ENCODE measurements at regions not wholly inside any gene's neighbourhood (a gene's known extent, or its start where the extent isn't known, plus 50 kb on each side); places are given as distances from the start of the nearest gene placed in this dataset.

- TF ChIP-seq CTCF (IDR thresholded peaks at IDR 0.05): no peak
- TF ChIP-seq POLR2AphosphoS5 (IDR thresholded peaks at IDR 0.05): no peak
- no peak for TF ChIP-seq EP300 (IDR thresholded peaks at IDR 0.05; ENCODE audit: low read depth)
- TF ChIP-seq POLR2A (IDR thresholded peaks at IDR 0.05): no peak
- Histone ChIP-seq H3K4me1 (peaks cover 9 to 14% (median 11%) of the 10 kb centered on the region in 4 donors), H3K27me3 (no peaks in the 10 kb centered on the region), H3K4me3 (no peak overlapping the region), H3K36me3 (no peaks in the 10 kb centered on the region), H3K9me3 (no peaks in the 10 kb centered on the region), H3K27ac (no peak overlapping the region)
- in situ Hi-C loops (cut with MboI; ENCODE audit: low pct_ligation_motif_present in 1 of 4, low pct_unique_long_range_greater_than_20kb in 1 of 4, low sequenced_read_pairs in 3 of 4) (no loop called here), intact Hi-C loops (cut with DNase I; ENCODE audit: low total_unique reads) (no loop called here)
- DNase-seq: no peak
Measured at GRCh38 chr1:168949672-168950071, 156.8 kb upstream of the ATP1B1 start.

DNA sequence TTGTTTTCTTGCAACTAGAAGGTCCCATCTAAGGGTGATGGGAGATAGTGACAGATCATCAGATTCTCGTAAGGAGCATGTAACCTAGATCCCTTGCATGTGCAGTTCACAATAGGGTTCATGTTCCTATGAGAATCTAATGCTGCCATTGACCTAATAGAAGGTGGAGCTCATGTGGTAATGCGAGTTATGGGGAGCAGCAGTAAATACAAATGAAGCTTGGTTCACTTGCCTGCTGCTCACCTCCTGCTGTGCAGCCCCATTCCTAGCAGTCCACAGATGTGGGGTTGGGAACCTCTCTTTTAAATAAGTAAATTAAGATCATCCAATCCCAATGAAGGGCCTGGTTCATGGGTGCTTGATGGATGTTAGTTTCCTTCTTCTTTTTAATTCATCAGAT, 148.7 kb upstream of the ATP1B1 start:
- in situ Hi-C loops (cut with MboI; ENCODE audit: low pct_ligation_motif_present in 1 of 4, low pct_unique_long_range_greater_than_20kb in 1 of 4, low sequenced_read_pairs in 3 of 4): no loop called here
- no peak for TF ChIP-seq CTCF (IDR thresholded peaks at IDR 0.05)
- TF ChIP-seq POLR2AphosphoS5 (IDR thresholded peaks at IDR 0.05): no peak
- TF ChIP-seq EP300 (IDR thresholded peaks at IDR 0.05; ENCODE audit: low read depth): no peak
- TF ChIP-seq POLR2A (IDR thresholded peaks at IDR 0.05): no peak
- Histone ChIP-seq H3K4me3 (no peak overlapping the region), H3K9me3 (no peaks in the 10 kb centered on the region), H3K27me3 (no peaks in the 10 kb centered on the region), H3K36me3 (no peaks in the 10 kb centered on the region), H3K4me1 (peaks cover 0 to 6% (median 0%) of the 10 kb centered on the region in 4 donors), H3K27ac (no peak overlapping the region)
- no peak for DNase-seq
- intact Hi-C loops (cut with DNase I; ENCODE audit: low total_unique reads): no loop called here
- WGBS, 2 donors (ENCODE audit: low coverage in 1 of 2): 80 to 94% methylated on average over 1 to 2 of the region's 2 CpGs

DNA sequence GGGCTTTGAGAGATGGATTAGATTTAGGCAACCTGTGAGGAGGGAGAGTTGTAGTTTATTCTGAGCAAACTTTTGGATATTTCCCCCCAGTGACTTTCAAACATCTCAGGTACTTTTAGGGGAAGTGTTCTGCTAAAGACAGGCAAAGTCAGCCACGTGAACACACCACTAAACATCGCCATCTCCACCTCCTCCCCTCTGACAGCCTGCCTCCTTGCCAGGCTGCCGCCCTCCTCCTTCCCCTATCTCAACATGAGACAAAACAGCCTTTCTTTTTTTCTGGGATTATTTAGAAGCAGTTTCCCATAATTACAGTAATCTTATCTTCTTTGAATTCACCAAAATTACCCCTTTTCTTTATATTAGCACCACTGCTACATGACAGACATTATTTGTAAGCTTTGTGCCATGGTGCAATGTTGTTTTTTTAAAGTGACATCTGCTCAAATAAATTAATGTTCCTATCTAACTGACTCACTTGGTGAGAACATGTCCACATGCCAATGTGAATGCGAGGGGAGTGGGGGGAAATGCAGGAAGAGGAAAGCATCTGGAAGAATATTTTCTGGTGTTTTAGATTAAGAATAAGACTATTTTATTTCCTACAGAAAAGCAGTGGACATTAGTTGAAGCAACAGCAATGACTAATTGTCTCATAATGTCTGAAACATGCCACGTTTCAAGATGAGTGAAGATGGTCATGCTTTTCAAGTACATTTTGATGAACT, 147.8 kb upstream of the ATP1B1 start:
- H3K4me1 ChIP-seq: peaks cover 0 to 6% (median 0%) of the 10 kb centered on the region in 4 donors
- no peak for TF ChIP-seq POLR2AphosphoS5 (IDR thresholded peaks at IDR 0.05)
- TF ChIP-seq EP300 (IDR thresholded peaks at IDR 0.05; ENCODE audit: low read depth): no peak
- TF ChIP-seq POLR2A (IDR thresholded peaks at IDR 0.05): no peak
- no peak for TF ChIP-seq CTCF (IDR thresholded peaks at IDR 0.05)
- no peaks in the 10 kb centered on the region for H3K36me3 ChIP-seq
- H3K27ac ChIP-seq: no peak overlapping the region
- H3K4me3 ChIP-seq: no peak overlapping the region
- in situ Hi-C loops (cut with MboI; ENCODE audit: low pct_ligation_motif_present in 1 of 4, low pct_unique_long_range_greater_than_20kb in 1 of 4, low sequenced_read_pairs in 3 of 4) (no loop called here), intact Hi-C loops (cut with DNase I; ENCODE audit: low total_unique reads) (no loop called here)
- no peaks in the 10 kb centered on the region for H3K27me3 ChIP-seq
- no peaks in the 10 kb centered on the region for H3K9me3 ChIP-seq
- no peak for DNase-seq
- WGBS, 2 donors (ENCODE audit: low coverage in 1 of 2): 50 to 58% methylated on average over 3 to 5 of the region's 5 CpGs

DNA sequence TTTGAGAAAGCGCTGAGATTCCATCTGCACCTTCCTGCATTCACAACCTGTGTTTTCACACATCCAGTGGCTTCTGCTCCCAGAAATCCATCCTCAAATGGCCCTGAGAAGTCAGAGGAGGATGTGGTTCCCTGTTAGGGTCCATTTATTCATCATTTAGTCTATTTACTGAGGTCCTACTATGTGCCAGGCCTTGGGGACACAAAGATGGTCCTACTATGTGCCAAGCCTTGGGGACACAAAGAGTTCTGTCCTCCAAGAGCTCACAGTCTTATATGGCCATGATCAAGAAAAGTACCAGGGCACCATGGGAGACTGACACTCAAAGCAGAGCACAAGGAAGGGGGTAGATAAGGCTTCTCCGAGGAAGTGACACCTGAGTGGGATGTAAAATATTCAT, 147.1 kb upstream of the ATP1B1 start:
- Histone ChIP-seq H3K36me3 (no peaks in the 10 kb centered on the region), H3K4me1 (peaks cover 0 to 6% (median 0%) of the 10 kb centered on the region in 4 donors), H3K4me3 (no peak overlapping the region), H3K9me3 (no peaks in the 10 kb centered on the region), H3K27ac (no peak overlapping the region), H3K27me3 (no peaks in the 10 kb centered on the region)
- WGBS, 2 donors (ENCODE audit: low coverage in 1 of 2): 71 to 73% methylated on average over 2 of the region's 2 CpGs
- TF ChIP-seq CTCF (IDR thresholded peaks at IDR 0.05) (no peak), POLR2AphosphoS5 (IDR thresholded peaks at IDR 0.05) (no peak), POLR2A (IDR thresholded peaks at IDR 0.05) (no peak), EP300 (IDR thresholded peaks at IDR 0.05; ENCODE audit: low read depth) (no peak)
- DNase-seq: no peak
- intact Hi-C loops (cut with DNase I; ENCODE audit: low total_unique reads) (no loop called here), in situ Hi-C loops (cut with MboI; ENCODE audit: low pct_ligation_motif_present in 1 of 4, low pct_unique_long_range_greater_than_20kb in 1 of 4, low sequenced_read_pairs in 3 of 4) (no loop called here)

Measured in transverse colon (tissue), 4 donors.